ENCODE measurements at regions not wholly inside any gene's neighbourhood (a gene's known extent, or its start where the extent isn't known, plus 50 kb on each side); places are given as distances from the start of the nearest gene placed in this dataset.

DNA sequence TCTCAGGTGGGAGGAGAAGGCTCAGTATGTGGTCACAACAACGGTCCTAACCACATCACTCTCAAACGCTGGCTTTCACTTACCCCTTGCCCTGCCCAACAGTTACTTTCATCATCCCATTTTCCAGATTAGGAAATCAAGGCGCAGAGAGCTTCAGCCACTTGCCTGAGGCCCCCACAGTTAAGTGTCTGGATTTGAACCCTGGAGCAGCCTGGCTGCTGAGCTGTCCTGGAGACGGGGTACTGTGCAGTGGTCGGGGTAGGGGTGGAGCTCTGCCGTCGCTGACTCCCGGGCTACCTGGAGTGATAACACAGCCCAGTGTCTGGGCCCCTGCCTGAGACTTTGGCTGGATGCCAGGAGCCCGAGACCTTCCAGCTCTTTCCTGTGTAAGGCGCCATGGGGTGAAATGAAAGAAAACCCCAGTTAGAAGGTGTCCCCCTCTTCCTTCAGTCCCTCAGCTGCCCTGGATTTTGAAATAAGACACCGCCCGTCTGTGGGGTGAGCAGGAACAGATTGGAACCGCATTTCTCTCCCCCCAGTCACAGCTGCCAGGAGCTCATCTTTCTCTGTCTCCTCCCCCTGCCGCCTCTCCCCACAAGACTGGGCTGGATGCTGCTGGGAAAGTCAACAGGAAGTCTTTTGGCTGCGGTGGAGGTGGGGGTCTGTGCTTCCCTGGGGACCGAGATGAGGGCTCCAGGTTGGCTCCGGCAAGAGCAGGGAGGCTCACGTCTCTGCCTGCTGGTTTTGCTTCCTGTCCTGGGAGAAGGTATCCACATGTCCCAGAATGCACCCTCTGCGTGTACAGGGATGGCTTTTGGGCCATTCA is 280.2 kb downstream of the SEC14L1 start:
- no peak for TF ChIP-seq RBAK (tag by site-specific recombination; IDR thresholded peaks at IDR 0.05)
- no peak for TF ChIP-seq HOXA7 (CRISPR knock-in tag; IDR thresholded peaks at IDR 0.05; ENCODE audit: borderline replicate concordance)
- TF ChIP-seq, protein P1, sequence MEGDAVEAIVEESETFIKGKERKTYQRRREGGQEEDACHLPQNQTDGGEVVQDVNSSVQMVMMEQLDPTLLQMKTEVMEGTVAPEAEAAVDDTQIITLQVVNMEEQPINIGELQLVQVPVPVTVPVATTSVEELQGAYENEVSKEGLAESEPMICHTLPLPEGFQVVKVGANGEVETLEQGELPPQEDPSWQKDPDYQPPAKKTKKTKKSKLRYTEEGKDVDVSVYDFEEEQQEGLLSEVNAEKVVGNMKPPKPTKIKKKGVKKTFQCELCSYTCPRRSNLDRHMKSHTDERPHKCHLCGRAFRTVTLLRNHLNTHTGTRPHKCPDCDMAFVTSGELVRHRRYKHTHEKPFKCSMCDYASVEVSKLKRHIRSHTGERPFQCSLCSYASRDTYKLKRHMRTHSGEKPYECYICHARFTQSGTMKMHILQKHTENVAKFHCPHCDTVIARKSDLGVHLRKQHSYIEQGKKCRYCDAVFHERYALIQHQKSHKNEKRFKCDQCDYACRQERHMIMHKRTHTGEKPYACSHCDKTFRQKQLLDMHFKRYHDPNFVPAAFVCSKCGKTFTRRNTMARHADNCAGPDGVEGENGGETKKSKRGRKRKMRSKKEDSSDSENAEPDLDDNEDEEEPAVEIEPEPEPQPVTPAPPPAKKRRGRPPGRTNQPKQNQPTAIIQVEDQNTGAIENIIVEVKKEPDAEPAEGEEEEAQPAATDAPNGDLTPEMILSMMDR (tag by site-specific recombination; IDR thresholded peaks at IDR 0.05), result no peak
- TF ChIP-seq ZBTB8A (tag by site-specific recombination; IDR thresholded peaks at IDR 0.05), result peak; percentile 68
- TF ChIP-seq SP7 (tag by site-specific recombination; IDR thresholded peaks at IDR 0.05), result peak; percentile 74; the same call in 1 of the 2 replicates
- TF ChIP-seq ZNF664 (tag by site-specific recombination; IDR thresholded peaks at IDR 0.05), result no peak
- TF ChIP-seq ZNF623 (tag by site-specific recombination; IDR thresholded peaks at IDR 0.05), result no peak
- TF ChIP-seq ZNF214 (tag by site-specific recombination; IDR thresholded peaks at IDR 0.05; ENCODE audit: borderline replicate concordance), result no peak
